Mesenchymal stem cell (in vitro differentiated cells and primary cell): ENCODE measurements at regions not wholly inside any gene's neighbourhood (a gene's known extent, or its start where the extent isn't known, plus 50 kb on each side); places are given as distances from the start of the nearest gene placed in this dataset.

Experiments
- DNase-seq: peaks from one replicate; pipeline ENCODE4 v3.0.0-alpha.2; 2013
- H2AFZ ChIP-seq: one replicate; pipeline ENCODE4 v1.6.1; 2013; ENCODE audit warnings: low read depth, mild to moderate bottlenecking, control low read depth, inconsistent platforms, low read length, moderate library complexity
- H2AK5ac ChIP-seq: 2 replicates; pipeline ENCODE4 v1.6.1; 2013; ENCODE audit warnings: low read length, moderate library complexity, mild to moderate bottlenecking, inconsistent platforms; ENCODE audit not compliant: severe bottlenecking
- H2BK120ac ChIP-seq: one replicate; pipeline ENCODE4 v1.6.1; 2013; ENCODE audit warnings: low read depth, mild to moderate bottlenecking, inconsistent platforms, low read length, moderate library complexity
- H2BK12ac ChIP-seq, 2 experiments: one replicate each; pipeline ENCODE4 v1.6.1; 2013; ENCODE audit warnings: inconsistent platforms in 2 of 2, low read length in 2 of 2, mild to moderate bottlenecking in 2 of 2, moderate library complexity in 2 of 2, control low read depth in 1 of 2
- H2BK15ac ChIP-seq: one replicate; pipeline ENCODE4 v1.6.1; 2013; ENCODE audit warnings: mild to moderate bottlenecking, low read depth, inconsistent platforms; ENCODE audit not compliant: poor library complexity, severe bottlenecking
- H2BK5ac ChIP-seq: 2 replicates; pipeline ENCODE4 v1.6.1; 2013; ENCODE audit warnings: low read depth, mild to moderate bottlenecking, low read length, control low read depth, inconsistent platforms; ENCODE audit not compliant: poor library complexity, severe bottlenecking
- H3K14ac ChIP-seq, 2 experiments: one replicate each; pipeline ENCODE4 v1.6.1; 2013; ENCODE audit warnings: inconsistent platforms in 2 of 2, low read length in 2 of 2, control low read depth in 1 of 2, mild to moderate bottlenecking in 1 of 2, moderate library complexity in 1 of 2
- H3K18ac ChIP-seq, 2 experiments: one replicate each; pipeline ENCODE4 v1.6.1; 2013; ENCODE audit warnings: inconsistent platforms in 2 of 2, low read length in 2 of 2, control low read depth in 1 of 2, low read depth in 1 of 2, mild to moderate bottlenecking in 1 of 2
- H3K23ac ChIP-seq, 2 experiments: one replicate each; pipeline ENCODE4 v1.6.1; 2013; ENCODE audit warnings: inconsistent platforms in 2 of 2, low read length in 2 of 2, mild to moderate bottlenecking in 2 of 2, moderate library complexity in 2 of 2, control low read depth in 1 of 2
- H3K27ac ChIP-seq: 2 replicates; pipeline ENCODE4 v1.5.1; 2013; ENCODE audit warnings: mild to moderate bottlenecking, moderate library complexity, low read length, control low read depth, inconsistent platforms; ENCODE audit not compliant: poor library complexity, severe bottlenecking
- H3K27me3 ChIP-seq, 2 experiments: 2 replicates each; pipeline versions ENCODE4 v1.6.1 to v1.7.0; 2013; ENCODE audit warnings: low read length in 2 of 2, mild to moderate bottlenecking in 2 of 2, moderate library complexity in 2 of 2, control low read depth in 1 of 2, inconsistent platforms in 1 of 2; ENCODE audit not compliant: control insufficient read depth in 1 of 2, insufficient read depth in 1 of 2
- H3K36me3 ChIP-seq, 2 experiments: 2 replicates each; pipeline versions ENCODE4 v1.6.1 to v1.7.0; 2013; ENCODE audit warnings: low read length in 2 of 2, control low read depth in 1 of 2, inconsistent platforms in 1 of 2, low read depth in 1 of 2, mild to moderate bottlenecking in 1 of 2; ENCODE audit not compliant: insufficient read depth in 2 of 2, control insufficient read depth in 1 of 2
- H3K4ac ChIP-seq, 2 experiments: one replicate each; pipeline ENCODE4 v1.6.1; 2013; ENCODE audit warnings: inconsistent platforms in 2 of 2, low read length in 2 of 2, mild to moderate bottlenecking in 2 of 2, moderate library complexity in 2 of 2, control low read depth in 1 of 2, low read depth in 1 of 2
- H3K4me1 ChIP-seq: 2 replicates; pipeline ENCODE4 v1.6.1; 2013; ENCODE audit warnings: low read depth, low read length, control low read depth; ENCODE audit not compliant: control insufficient read depth, insufficient read depth
- H3K4me2 ChIP-seq: 2 replicates; pipeline ENCODE4 v1.6.1; 2013; ENCODE audit warnings: low read length, mild to moderate bottlenecking, inconsistent platforms; ENCODE audit not compliant: poor library complexity, severe bottlenecking
- H3K4me3 ChIP-seq, 2 experiments: 2 replicates each; pipeline versions ENCODE4 v1.5.1 to v1.7.0; 2013; ENCODE audit warnings: low read length in 2 of 2, mild to moderate bottlenecking in 2 of 2, control low read depth in 1 of 2, low read depth in 1 of 2; ENCODE audit not compliant: insufficient read depth in 1 of 2
- H3K79me1 ChIP-seq: replicated peaks from 2 replicates; pipeline ENCODE4 v1.6.1; 2013; ENCODE audit warnings: mild to moderate bottlenecking, control low read depth, low read length, inconsistent platforms; ENCODE audit not compliant: poor library complexity, severe bottlenecking
- H3K9ac ChIP-seq: 2 replicates; pipeline ENCODE4 v1.7.0; 2013; ENCODE audit warnings: mild to moderate bottlenecking, low read length, moderate library complexity
- H3K9me3 ChIP-seq: 2 replicates; pipeline ENCODE4 v1.7.0; 2013; ENCODE audit warnings: mild to moderate bottlenecking, low read length; ENCODE audit not compliant: control insufficient read depth
- H4K8ac ChIP-seq: one replicate; pipeline ENCODE4 v1.6.1; 2013; ENCODE audit warnings: inconsistent platforms, mild to moderate bottlenecking, low read length, moderate library complexity
- H4K91ac ChIP-seq: one replicate; pipeline ENCODE4 v1.6.1; 2013; ENCODE audit warnings: mild to moderate bottlenecking, low read length, inconsistent platforms
- WGBS: methylation state at CpG from one replicate; pipeline ENCODE4 v1.1.7; 2013; ENCODE audit warnings: mixed read lengths; 5-methylcytosine and 5-hydroxymethylcytosine counted together

DNA sequence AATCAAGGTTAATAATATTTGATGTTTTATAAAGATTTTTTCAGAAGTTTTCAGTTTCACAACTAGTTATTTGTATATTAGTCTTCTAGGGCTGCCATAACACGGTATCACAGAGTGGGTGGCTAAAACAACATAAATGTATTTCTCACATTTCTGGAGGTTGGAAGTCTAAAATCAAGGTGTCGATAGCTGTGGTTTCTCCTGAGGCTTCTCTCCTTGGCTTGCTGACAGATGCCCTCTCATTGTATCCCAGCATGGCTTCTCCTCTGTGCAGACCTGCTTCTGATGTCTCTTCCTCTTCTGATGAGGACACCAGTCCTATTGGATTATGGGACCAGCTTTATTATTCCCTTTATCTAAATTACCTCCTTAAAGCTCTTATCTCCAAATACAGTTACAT lies 1456.6 kb downstream of the STIM2 start:
- no peak overlapping the region for H2BK120ac ChIP-seq
- H4K8ac ChIP-seq, result no peak overlapping the region
- H3K36me3 ChIP-seq, result no peaks in the 10 kb centered on the region
- H3K4me2 ChIP-seq, result no peak overlapping the region
- no peak for DNase-seq
- H3K27ac ChIP-seq, result no peak overlapping the region
- no peak overlapping the region for H3K9ac ChIP-seq
- H3K4me1 ChIP-seq, result no peaks in the 10 kb centered on the region
- no peak overlapping the region for H2AFZ ChIP-seq
- H3K23ac ChIP-seq, result no peak overlapping the region
- no peak overlapping the region for H4K91ac ChIP-seq
- H3K27me3 ChIP-seq, result no peaks in the 10 kb centered on the region
- H3K18ac ChIP-seq, result no peak overlapping the region
- WGBS, result 85% methylated on average over 2 of the region's 2 CpGs
- no peak overlapping the region for H2BK5ac ChIP-seq
- H3K79me1 ChIP-seq, result no peaks in the 10 kb centered on the region
- no peak overlapping the region for H3K4ac ChIP-seq
- no peak overlapping the region for H3K14ac ChIP-seq
- H2BK15ac ChIP-seq, result no peak overlapping the region
- H3K9me3 ChIP-seq, result no peaks in the 10 kb centered on the region
- H3K4me3 ChIP-seq, result no peak overlapping the region
- no peak overlapping the region for H2AK5ac ChIP-seq
- H2BK12ac ChIP-seq, result no peak overlapping the region

DNA sequence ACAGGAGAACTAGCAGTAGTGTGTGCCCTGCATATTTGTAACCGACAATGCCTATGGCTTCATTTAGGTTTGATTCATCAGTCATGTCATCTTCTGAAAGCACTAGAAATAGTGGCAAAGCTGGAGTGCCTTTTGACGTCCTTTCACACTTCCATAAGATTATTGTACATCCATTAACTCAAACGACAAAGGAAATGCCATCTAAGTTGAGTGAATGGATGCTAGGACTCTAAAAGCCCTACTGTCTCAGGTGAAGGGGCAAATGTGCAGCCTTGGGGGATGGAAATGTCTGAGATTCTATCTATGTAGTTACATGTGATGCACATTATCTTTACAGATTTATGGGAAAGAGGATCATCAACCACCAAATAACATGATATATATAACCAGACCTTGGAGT lies 1473.6 kb downstream of the STIM2 start:
- no peak overlapping the region for H3K4me3 ChIP-seq
- no peak overlapping the region for H2AFZ ChIP-seq
- H2BK12ac ChIP-seq, result no peak overlapping the region
- no peak overlapping the region for H3K4me2 ChIP-seq
- H4K8ac ChIP-seq, result no peak overlapping the region
- H3K4me1 ChIP-seq, result no peaks in the 10 kb centered on the region
- H3K27ac ChIP-seq, result no peak overlapping the region
- no peak overlapping the region for H2BK120ac ChIP-seq
- no peak overlapping the region for H2AK5ac ChIP-seq
- H3K14ac ChIP-seq, result no peak overlapping the region
- no peaks in the 10 kb centered on the region for H3K79me1 ChIP-seq
- H3K36me3 ChIP-seq, result no peaks in the 10 kb centered on the region
- WGBS, result 96% methylated on average over 2 of the region's 3 CpGs
- no peak overlapping the region for H3K18ac ChIP-seq
- no peak for DNase-seq
- no peak overlapping the region for H2BK15ac ChIP-seq
- no peaks in the 10 kb centered on the region for H3K27me3 ChIP-seq
- no peak overlapping the region for H3K4ac ChIP-seq
- H3K9me3 ChIP-seq, result no peaks in the 10 kb centered on the region
- no peak overlapping the region for H3K23ac ChIP-seq
- H3K9ac ChIP-seq, result no peak overlapping the region
- no peak overlapping the region for H2BK5ac ChIP-seq
- no peak overlapping the region for H4K91ac ChIP-seq

DNA sequence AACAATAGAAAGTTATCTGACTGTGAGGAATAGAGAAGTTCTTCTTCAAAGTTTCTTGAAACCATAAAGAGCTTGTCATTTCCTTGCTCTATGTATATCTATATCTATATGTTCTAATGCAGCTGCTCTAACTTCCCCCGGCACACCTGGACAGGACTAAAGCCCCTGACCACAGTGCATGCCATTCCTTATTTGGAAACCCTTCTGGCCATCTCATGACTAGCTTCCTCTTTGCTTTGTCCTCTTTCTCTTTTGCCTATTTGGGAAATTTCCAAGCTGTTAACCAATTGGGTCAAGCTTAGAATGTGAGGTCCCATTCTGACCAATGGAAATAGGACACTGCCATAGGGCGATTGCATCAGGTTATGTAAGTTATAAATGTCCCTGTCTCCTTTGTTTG lies 1481.1 kb downstream of the STIM2 start:
- Histone ChIP-seq H3K18ac (no peak overlapping the region), H3K23ac (no peak overlapping the region), H3K27me3 (no peaks in the 10 kb centered on the region), H4K91ac (no peak overlapping the region), H3K4me3 (no peak overlapping the region), H2BK5ac (no peak overlapping the region), H3K4me1 (no peaks in the 10 kb centered on the region), H3K9ac (no peak overlapping the region), H3K9me3 (peaks cover 17% of the 10 kb centered on the region), H3K27ac (no peak overlapping the region), H2BK120ac (no peak overlapping the region), H3K14ac (no peak overlapping the region), H3K79me1 (no peaks in the 10 kb centered on the region), H3K4ac (no peak overlapping the region), H2AK5ac (no peak overlapping the region), H2AFZ (no peak overlapping the region), H2BK12ac (no peak overlapping the region), H3K4me2 (no peak overlapping the region), H3K36me3 (no peaks in the 10 kb centered on the region), H4K8ac (no peak overlapping the region), H2BK15ac (no peak overlapping the region)
- no peak for DNase-seq
- 90% methylated on average over 2 of the region's 2 CpGs for WGBS

DNA sequence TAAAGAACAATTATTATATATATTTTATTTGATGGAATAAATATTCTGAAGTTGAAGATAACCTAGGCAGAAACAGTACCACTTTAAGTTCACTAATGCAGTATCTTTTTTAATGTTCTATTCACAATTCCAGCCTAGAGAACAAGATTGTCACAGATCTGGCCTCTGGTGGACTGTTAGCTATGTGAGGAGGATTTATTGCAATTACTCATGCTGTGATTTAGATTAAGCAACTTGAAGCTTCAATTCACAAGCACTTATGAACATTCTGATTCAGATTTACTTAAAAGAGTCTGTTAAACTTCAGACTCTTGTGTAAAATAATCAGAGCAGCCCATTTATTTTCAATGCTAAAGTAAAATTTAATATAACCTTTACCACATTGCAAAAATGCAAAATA lies 1489.8 kb downstream of the STIM2 start:
- Histone ChIP-seq H3K14ac (no peak overlapping the region), H4K91ac (no peak overlapping the region), H3K18ac (no peak overlapping the region), H2AFZ (no peak overlapping the region), H2AK5ac (no peak overlapping the region), H3K4ac (no peak overlapping the region), H3K4me1 (no peaks in the 10 kb centered on the region), H2BK12ac (no peak overlapping the region), H3K36me3 (no peaks in the 10 kb centered on the region), H3K27ac (no peak overlapping the region), H3K9ac (no peak overlapping the region), H2BK120ac (no peak overlapping the region), H3K23ac (no peak overlapping the region), H4K8ac (no peak overlapping the region), H3K79me1 (no peaks in the 10 kb centered on the region), H3K4me2 (no peak overlapping the region), H2BK5ac (no peak overlapping the region), H3K9me3 (no peaks in the 10 kb centered on the region), H3K4me3 (no peak overlapping the region), H2BK15ac (no peak overlapping the region), H3K27me3 (no peaks in the 10 kb centered on the region)
- DNase-seq, result peak; percentile 53
